Mammary epithelial cell (primary cell): ENCODE measurements at regions not wholly inside any gene's neighbourhood (a gene's known extent, or its start where the extent isn't known, plus 50 kb on each side); places are given as distances from the start of the nearest gene placed in this dataset.

ENCODE experiments used
- CTCF ChIP-seq, 2 donors: IDR thresholded peaks in 1 of 2; conservative IDR thresholded peaks in 1 of 2; 2 replicates each; pipeline ENCODE4 v1.5.1; 2011 to 2012; ENCODE audit warnings: inconsistent platforms in 2 of 2, low read length in 2 of 2, mild to moderate bottlenecking in 2 of 2, control low read depth in 1 of 2, low read depth in 1 of 2; ENCODE audit not compliant: insufficient read depth in 1 of 2; ENCODE audit errors: extremely low read depth in 1 of 2
- EZH2 ChIP-seq: IDR thresholded peaks from 2 replicates; pipeline ENCODE4 v1.6.1; 2012; ENCODE audit warnings: low read length, inconsistent platforms, borderline replicate concordance

GRCh38 chr2:22694856-22695255 lies 690.1 kb upstream of the KLHL29 start:
- TF ChIP-seq CTCF (conservative IDR thresholded peaks at IDR 0.05 in 1 of 2, IDR thresholded peaks at IDR 0.05 in 1 of 2; ENCODE audit: extremely low read depth in 1 of 2, insufficient read depth in 1 of 2, low read depth in 1 of 2, low read length in 2 of 2) (no peak), EZH2 (no peak)
